Mesothelial cell of epicardium (in vitro differentiated cells): ENCODE measurements at regions not wholly inside any gene's neighbourhood (a gene's known extent, or its start where the extent isn't known, plus 50 kb on each side); places are given as distances from the start of the nearest gene placed in this dataset.
"Not testable (repeated sequence)": the region's sequence is repeated elsewhere in the genome, so short reads cannot be mapped to it uniquely, and the experiment has no call there.

Experiments
- DNase-seq, 2 experiments: peaks; one replicate each; pipeline ENCODE4 v3.0.0; 2021; ENCODE audit warnings: low spot score in 2 of 2; ENCODE audit not compliant: unreplicated experiment in 2 of 2
- H3K27ac Mint-ChIP-seq: 2 replicates; pipeline ENCODE4 v1.8.0; 2021; ENCODE audit warnings: mixed read lengths
- H3K27me3 Mint-ChIP-seq: 2 replicates; pipeline ENCODE4 v1.8.0; 2021; ENCODE audit warnings: low read depth, mixed read lengths
- H3K36me3 Mint-ChIP-seq: 2 replicates; pipeline ENCODE4 v1.8.0; 2021; ENCODE audit warnings: mixed read lengths
- H3K4me1 Mint-ChIP-seq: 2 replicates; pipeline ENCODE4 v1.8.0; 2021; ENCODE audit warnings: mixed read lengths
- H3K4me3 Mint-ChIP-seq: 2 replicates; pipeline ENCODE4 v1.8.0; 2021; ENCODE audit warnings: mild to moderate bottlenecking, moderate library complexity, mixed read lengths
- H3K9me3 Mint-ChIP-seq: 2 replicates; pipeline ENCODE4 v1.8.0; 2021; ENCODE audit warnings: mixed read lengths
- CTCF ChIP-seq: fragments of 200-600 bp; sonication (generic); IDR thresholded peaks from one replicate; pipeline ENCODE4 v1.5.0; 2021; ENCODE audit warnings: antibody characterized with exemption; ENCODE audit not compliant: unreplicated experiment

- not testable (repeated sequence) for H3K36me3 Mint-ChIP-seq, DNase-seq, H3K4me1 Mint-ChIP-seq
- peak overlapping the region; percentile 65 for H3K4me3 Mint-ChIP-seq
- peak overlapping the region; percentile 95 for H3K27ac Mint-ChIP-seq
- peaks cover 16% of the 10 kb centered on the region for H3K27me3 Mint-ChIP-seq
- peaks cover 11% of the 10 kb centered on the region for H3K9me3 Mint-ChIP-seq
Observed at GRCh38 chr2:91476244-91476935, 2784.9 kb downstream of the RPIA start.

- DNase-seq = not testable (repeated sequence)
- H3K27ac Mint-ChIP-seq = peak overlapping the region; percentile 95
Observed at GRCh38 chr2:91476936-91477246, 2785.4 kb downstream of the RPIA start.

GRCh38 chr2:91477291-91477690 lies 2785.8 kb downstream of the RPIA start:
- H3K4me1 Mint-ChIP-seq, H3K27ac Mint-ChIP-seq, DNase-seq, H3K36me3 Mint-ChIP-seq, H3K9me3 Mint-ChIP-seq, H3K4me3 Mint-ChIP-seq: not testable (repeated sequence)
- H3K27me3 Mint-ChIP-seq = peaks cover 13% of the 10 kb centered on the region

More at GRCh38 chr2:91476936-91477246, 2785.4 kb downstream of the RPIA start:
- not testable (repeated sequence) for H3K4me1 Mint-ChIP-seq, H3K36me3 Mint-ChIP-seq
- H3K27me3 Mint-ChIP-seq = peaks cover 16% of the 10 kb centered on the region
- peaks cover 11% of the 10 kb centered on the region for H3K9me3 Mint-ChIP-seq
- H3K4me3 Mint-ChIP-seq = peak overlapping the region; percentile 65

GRCh38 chr2:91477731-91478672 lies 2786.5 kb downstream of the RPIA start:
- H3K27ac Mint-ChIP-seq = no peak overlapping the region
- H3K27me3 Mint-ChIP-seq = peaks cover 13% of the 10 kb centered on the region
- H3K36me3 Mint-ChIP-seq = peaks cover 6% of the 10 kb centered on the region
- peaks cover 1% of the 10 kb centered on the region for H3K4me1 Mint-ChIP-seq
- DNase-seq = peak; percentile 39 to 45
- H3K9me3 Mint-ChIP-seq = peaks cover 7% of the 10 kb centered on the region
- H3K4me3 Mint-ChIP-seq = peak overlapping the region; percentile 22
- no peak for TF ChIP-seq CTCF

GRCh38 chr2:91478851-91479718 lies 2787.6 kb downstream of the RPIA start:
- H3K9me3 Mint-ChIP-seq, H3K36me3 Mint-ChIP-seq, H3K4me3 Mint-ChIP-seq, H3K4me1 Mint-ChIP-seq, DNase-seq: not testable (repeated sequence)
- peak overlapping the region; percentile 78 for H3K27ac Mint-ChIP-seq
- H3K27me3 Mint-ChIP-seq = peaks cover 13% of the 10 kb centered on the region

- not testable (repeated sequence) for H3K4me1 Mint-ChIP-seq, H3K36me3 Mint-ChIP-seq, DNase-seq, H3K27ac Mint-ChIP-seq, H3K9me3 Mint-ChIP-seq, H3K4me3 Mint-ChIP-seq, H3K27me3 Mint-ChIP-seq
Observed at GRCh38 chr2:91485226-91485625, 2793.8 kb downstream of the RPIA start.

GRCh38 chr2:91497129-91498064 lies 2805.9 kb downstream of the RPIA start:
- not testable (repeated sequence) for DNase-seq, H3K27ac Mint-ChIP-seq, H3K27me3 Mint-ChIP-seq, H3K36me3 Mint-ChIP-seq, H3K4me1 Mint-ChIP-seq, H3K4me3 Mint-ChIP-seq
- peaks cover 11% of the 10 kb centered on the region for H3K9me3 Mint-ChIP-seq

- not testable (repeated sequence) for H3K27me3 Mint-ChIP-seq, DNase-seq, H3K4me1 Mint-ChIP-seq, H3K27ac Mint-ChIP-seq, H3K36me3 Mint-ChIP-seq, H3K4me3 Mint-ChIP-seq
- peaks cover 11% of the 10 kb centered on the region for H3K9me3 Mint-ChIP-seq
Observed at GRCh38 chr2:91498065-91498449, 2806.6 kb downstream of the RPIA start.

- not testable (repeated sequence) for H3K4me1 Mint-ChIP-seq, H3K36me3 Mint-ChIP-seq, H3K4me3 Mint-ChIP-seq, H3K27me3 Mint-ChIP-seq, H3K27ac Mint-ChIP-seq
- DNase-seq = peak in 1 of 2 experiments; percentile 35
- peaks cover 11% of the 10 kb centered on the region for H3K9me3 Mint-ChIP-seq
Observed at GRCh38 chr2:91498513-91499250, 2807.2 kb downstream of the RPIA start.

- H3K4me3 Mint-ChIP-seq, H3K27ac Mint-ChIP-seq, H3K36me3 Mint-ChIP-seq, DNase-seq, H3K27me3 Mint-ChIP-seq, H3K4me1 Mint-ChIP-seq: not testable (repeated sequence)
- peaks cover 11% of the 10 kb centered on the region for H3K9me3 Mint-ChIP-seq
Observed at GRCh38 chr2:91499431-91500050, 2808.1 kb downstream of the RPIA start.
